ENCODE measurements at regions not wholly inside any gene's neighbourhood (a gene's known extent, or its start where the extent isn't known, plus 50 kb on each side); places are given as distances from the start of the nearest gene placed in this dataset.

- no peak overlapping the region for H3K9ac ChIP-seq (ENCODE audit: low read length)
- H3K4me1 ChIP-seq (ENCODE audit: control insufficient read depth, insufficient read depth, low read length): no peaks in the 10 kb centered on the region
- no peak overlapping the region for H3K4me3 ChIP-seq (ENCODE audit: low read length)
- no peaks in the 10 kb centered on the region for H3K27me3 ChIP-seq (ENCODE audit: control insufficient read depth, insufficient read depth, low read length)
- no peaks in the 10 kb centered on the region for H3K9me3 ChIP-seq (ENCODE audit: control insufficient read depth, low read length)
- H3K36me3 ChIP-seq (ENCODE audit: control insufficient read depth, insufficient read depth, low read length): no peaks in the 10 kb centered on the region
These were observed 435.5 kb downstream of the TAF11L14 start for GRCh38 chr5:18069790-18070189.

GRCh38 chr5:18072600-18072999 lies 438.3 kb downstream of the TAF11L14 start:
- Histone ChIP-seq H3K4me3 (ENCODE audit: low read length) (no peak overlapping the region), H3K27me3 (ENCODE audit: control insufficient read depth, insufficient read depth, low read length) (no peaks in the 10 kb centered on the region), H3K9me3 (ENCODE audit: control insufficient read depth, low read length) (no peaks in the 10 kb centered on the region), H3K4me1 (ENCODE audit: control insufficient read depth, insufficient read depth, low read length) (no peaks in the 10 kb centered on the region), H3K9ac (ENCODE audit: low read length) (no peak overlapping the region), H3K36me3 (ENCODE audit: control insufficient read depth, insufficient read depth, low read length) (no peaks in the 10 kb centered on the region)

- no peaks in the 10 kb centered on the region for H3K4me1 ChIP-seq (ENCODE audit: control insufficient read depth, insufficient read depth, low read length)
These were observed 440.7 kb downstream of the TAF11L14 start for GRCh38 chr5:18074961-18075360.

GRCh38 chr5:18078157-18078556 lies 443.9 kb downstream of the TAF11L14 start:
- no peak overlapping the region for H3K4me3 ChIP-seq (ENCODE audit: low read length)
- no peaks in the 10 kb centered on the region for H3K9me3 ChIP-seq (ENCODE audit: control insufficient read depth, low read length)
- H3K27me3 ChIP-seq (ENCODE audit: control insufficient read depth, insufficient read depth, low read length): no peaks in the 10 kb centered on the region
- H3K36me3 ChIP-seq (ENCODE audit: control insufficient read depth, insufficient read depth, low read length): no peaks in the 10 kb centered on the region
- H3K4me1 ChIP-seq (ENCODE audit: control insufficient read depth, insufficient read depth, low read length): no peaks in the 10 kb centered on the region
- no peak overlapping the region for H3K9ac ChIP-seq (ENCODE audit: low read length)

More at GRCh38 chr5:18074961-18075360, 440.7 kb downstream of the TAF11L14 start:
- Histone ChIP-seq H3K36me3 (ENCODE audit: control insufficient read depth, insufficient read depth, low read length) (no peaks in the 10 kb centered on the region), H3K9ac (ENCODE audit: low read length) (no peak overlapping the region), H3K9me3 (ENCODE audit: control insufficient read depth, low read length) (no peaks in the 10 kb centered on the region), H3K4me3 (ENCODE audit: low read length) (no peak overlapping the region), H3K27me3 (ENCODE audit: control insufficient read depth, insufficient read depth, low read length) (no peaks in the 10 kb centered on the region)

GRCh38 chr5:18079831-18080230 lies 445.6 kb downstream of the TAF11L14 start:
- no peaks in the 10 kb centered on the region for H3K4me1 ChIP-seq (ENCODE audit: control insufficient read depth, insufficient read depth, low read length)
- H3K9me3 ChIP-seq (ENCODE audit: control insufficient read depth, low read length): no peaks in the 10 kb centered on the region
- H3K9ac ChIP-seq (ENCODE audit: low read length): no peak overlapping the region
- no peaks in the 10 kb centered on the region for H3K36me3 ChIP-seq (ENCODE audit: control insufficient read depth, insufficient read depth, low read length)
- H3K4me3 ChIP-seq (ENCODE audit: low read length): no peak overlapping the region
- no peaks in the 10 kb centered on the region for H3K27me3 ChIP-seq (ENCODE audit: control insufficient read depth, insufficient read depth, low read length)

- H3K4me3 ChIP-seq (ENCODE audit: low read length): no peak overlapping the region
- H3K27me3 ChIP-seq (ENCODE audit: control insufficient read depth, insufficient read depth, low read length): no peaks in the 10 kb centered on the region
- H3K36me3 ChIP-seq (ENCODE audit: control insufficient read depth, insufficient read depth, low read length): no peaks in the 10 kb centered on the region
- H3K9ac ChIP-seq (ENCODE audit: low read length): no peak overlapping the region
- no peaks in the 10 kb centered on the region for H3K9me3 ChIP-seq (ENCODE audit: control insufficient read depth, low read length)
- no peaks in the 10 kb centered on the region for H3K4me1 ChIP-seq (ENCODE audit: control insufficient read depth, insufficient read depth, low read length)
These were observed 453.8 kb downstream of the TAF11L14 start for GRCh38 chr5:18088020-18088579.

- Histone ChIP-seq H3K4me1 (ENCODE audit: control insufficient read depth, insufficient read depth, low read length) (no peaks in the 10 kb centered on the region), H3K27me3 (ENCODE audit: control insufficient read depth, insufficient read depth, low read length) (no peaks in the 10 kb centered on the region), H3K4me3 (ENCODE audit: low read length) (no peak overlapping the region), H3K9ac (ENCODE audit: low read length) (no peak overlapping the region), H3K36me3 (ENCODE audit: control insufficient read depth, insufficient read depth, low read length) (no peaks in the 10 kb centered on the region), H3K9me3 (ENCODE audit: control insufficient read depth, low read length) (no peaks in the 10 kb centered on the region)
These were observed 455.9 kb downstream of the TAF11L14 start for GRCh38 chr5:18090177-18090576.

GRCh38 chr5:18091142-18091541 lies 456.9 kb downstream of the TAF11L14 start:
- Histone ChIP-seq H3K4me1 (ENCODE audit: control insufficient read depth, insufficient read depth, low read length) (no peaks in the 10 kb centered on the region), H3K4me3 (ENCODE audit: low read length) (no peak overlapping the region), H3K36me3 (ENCODE audit: control insufficient read depth, insufficient read depth, low read length) (no peaks in the 10 kb centered on the region), H3K9me3 (ENCODE audit: control insufficient read depth, low read length) (no peaks in the 10 kb centered on the region), H3K27me3 (ENCODE audit: control insufficient read depth, insufficient read depth, low read length) (no peaks in the 10 kb centered on the region), H3K9ac (ENCODE audit: low read length) (no peak overlapping the region)

GRCh38 chr5:18091758-18092157 lies 457.5 kb downstream of the TAF11L14 start:
- H3K36me3 ChIP-seq (ENCODE audit: control insufficient read depth, insufficient read depth, low read length): no peaks in the 10 kb centered on the region
- H3K9me3 ChIP-seq (ENCODE audit: control insufficient read depth, low read length): no peaks in the 10 kb centered on the region
- no peaks in the 10 kb centered on the region for H3K27me3 ChIP-seq (ENCODE audit: control insufficient read depth, insufficient read depth, low read length)
- H3K9ac ChIP-seq (ENCODE audit: low read length): no peak overlapping the region
- H3K4me3 ChIP-seq (ENCODE audit: low read length): no peak overlapping the region
- no peaks in the 10 kb centered on the region for H3K4me1 ChIP-seq (ENCODE audit: control insufficient read depth, insufficient read depth, low read length)

- H3K4me3 ChIP-seq (ENCODE audit: low read length): no peak overlapping the region
- no peaks in the 10 kb centered on the region for H3K4me1 ChIP-seq (ENCODE audit: control insufficient read depth, insufficient read depth, low read length)
- H3K9me3 ChIP-seq (ENCODE audit: control insufficient read depth, low read length): no peaks in the 10 kb centered on the region
These were observed 460.8 kb downstream of the TAF11L14 start for GRCh38 chr5:18095061-18095460.

GRCh38 chr5:18097817-18098216 lies 463.6 kb downstream of the TAF11L14 start:
- Histone ChIP-seq H3K4me3 (ENCODE audit: low read length) (no peak overlapping the region), H3K36me3 (ENCODE audit: control insufficient read depth, insufficient read depth, low read length) (no peaks in the 10 kb centered on the region), H3K27me3 (ENCODE audit: control insufficient read depth, insufficient read depth, low read length) (no peaks in the 10 kb centered on the region), H3K4me1 (ENCODE audit: control insufficient read depth, insufficient read depth, low read length) (no peaks in the 10 kb centered on the region), H3K9me3 (ENCODE audit: control insufficient read depth, low read length) (no peaks in the 10 kb centered on the region), H3K9ac (ENCODE audit: low read length) (no peak overlapping the region)

More at GRCh38 chr5:18095061-18095460, 460.8 kb downstream of the TAF11L14 start:
- H3K9ac ChIP-seq (ENCODE audit: low read length): no peak overlapping the region
- no peaks in the 10 kb centered on the region for H3K36me3 ChIP-seq (ENCODE audit: control insufficient read depth, insufficient read depth, low read length)
- no peaks in the 10 kb centered on the region for H3K27me3 ChIP-seq (ENCODE audit: control insufficient read depth, insufficient read depth, low read length)

- Histone ChIP-seq H3K9me3 (ENCODE audit: control insufficient read depth, low read length) (no peaks in the 10 kb centered on the region), H3K27me3 (ENCODE audit: control insufficient read depth, insufficient read depth, low read length) (no peaks in the 10 kb centered on the region), H3K4me3 (ENCODE audit: low read length) (no peak overlapping the region), H3K4me1 (ENCODE audit: control insufficient read depth, insufficient read depth, low read length) (no peaks in the 10 kb centered on the region), H3K36me3 (ENCODE audit: control insufficient read depth, insufficient read depth, low read length) (no peaks in the 10 kb centered on the region), H3K9ac (ENCODE audit: low read length) (no peak overlapping the region)
These were observed 464.4 kb downstream of the TAF11L14 start for GRCh38 chr5:18098691-18099090.

- H3K4me3 ChIP-seq (ENCODE audit: low read length): no peak overlapping the region
These were observed 465.0 kb downstream of the TAF11L14 start for GRCh38 chr5:18099261-18099660.

More at GRCh38 chr5:18099261-18099660, 465.0 kb downstream of the TAF11L14 start:
- no peaks in the 10 kb centered on the region for H3K36me3 ChIP-seq (ENCODE audit: control insufficient read depth, insufficient read depth, low read length)
- no peak overlapping the region for H3K9ac ChIP-seq (ENCODE audit: low read length)
- H3K4me1 ChIP-seq (ENCODE audit: control insufficient read depth, insufficient read depth, low read length): no peaks in the 10 kb centered on the region
- no peaks in the 10 kb centered on the region for H3K9me3 ChIP-seq (ENCODE audit: control insufficient read depth, low read length)
- H3K27me3 ChIP-seq (ENCODE audit: control insufficient read depth, insufficient read depth, low read length): no peaks in the 10 kb centered on the region

Data from mucosa of stomach (tissue), 1 donor.